NCI-H2171 treated with DMSO at 0.1 percent for 48 hours (cell line): ENCODE measurements at regions not wholly inside any gene's neighbourhood (a gene's known extent, or its start where the extent isn't known, plus 50 kb on each side); places are given as distances from the start of the nearest gene placed in this dataset.

Source experiments
- DNase-seq: peaks from one replicate; lab custom pipeline; 2025; lab: John Stamatoyannopoulos, UW

- peak; percentile 97 for DNase-seq
Observed at GRCh38 chr16:85360323-85361277, 248.3 kb upstream of the CIBAR2 start.

- DNase-seq: no peak
Observed at GRCh38 chr16:85361441-85362118, 249.3 kb upstream of the CIBAR2 start.

- DNase-seq: no peak
Observed at GRCh38 chr16:85362443-85362842, 250.2 kb upstream of the CIBAR2 start.

GRCh38 chr16:85363427-85363826 is 249.7 kb upstream of the GSE1 start:
- DNase-seq: no peak

- no peak for DNase-seq
Observed at GRCh38 chr16:85363881-85364280, 249.2 kb upstream of the GSE1 start.

- no peak for DNase-seq
Observed at GRCh38 chr16:85364323-85365040, 248.6 kb upstream of the GSE1 start.

GRCh38 chr16:85365120-85365519 is 248.0 kb upstream of the GSE1 start:
- DNase-seq: peak; percentile 79

GRCh38 chr16:85366031-85366763 is 246.9 kb upstream of the GSE1 start:
- DNase-seq: peak; percentile 81

- no peak for DNase-seq
Observed at GRCh38 chr16:85367485-85367884, 245.6 kb upstream of the GSE1 start.

- no peak for DNase-seq
Observed at GRCh38 chr16:85369060-85369459, 244.1 kb upstream of the GSE1 start.

- DNase-seq: no peak
Observed at GRCh38 chr16:85369741-85370528, 243.2 kb upstream of the GSE1 start.

GRCh38 chr16:85370543-85370880 is 242.6 kb upstream of the GSE1 start:
- no peak for DNase-seq

- no peak for DNase-seq
Observed at GRCh38 chr16:85370881-85371651, 242.1 kb upstream of the GSE1 start.

GRCh38 chr16:85371948-85372347 is 241.2 kb upstream of the GSE1 start:
- no peak for DNase-seq

GRCh38 chr16:85372627-85373372 is 240.3 kb upstream of the GSE1 start:
- DNase-seq: no peak

GRCh38 chr16:85373741-85374570 is 239.2 kb upstream of the GSE1 start:
- DNase-seq: no peak

- DNase-seq: no peak
Observed at GRCh38 chr16:85374571-85374872, 238.6 kb upstream of the GSE1 start.

- DNase-seq: no peak
Observed at GRCh38 chr16:85375282-85375681, 237.8 kb upstream of the GSE1 start.
